ENCODE measurements at regions not wholly inside any gene's neighbourhood (a gene's known extent, or its start where the extent isn't known, plus 50 kb on each side); places are given as distances from the start of the nearest gene placed in this dataset.

GRCh38 chr5:133829786-133830185 lies 138.6 kb downstream of the C5orf15 start:
- TF ChIP-seq, protein P1, sequence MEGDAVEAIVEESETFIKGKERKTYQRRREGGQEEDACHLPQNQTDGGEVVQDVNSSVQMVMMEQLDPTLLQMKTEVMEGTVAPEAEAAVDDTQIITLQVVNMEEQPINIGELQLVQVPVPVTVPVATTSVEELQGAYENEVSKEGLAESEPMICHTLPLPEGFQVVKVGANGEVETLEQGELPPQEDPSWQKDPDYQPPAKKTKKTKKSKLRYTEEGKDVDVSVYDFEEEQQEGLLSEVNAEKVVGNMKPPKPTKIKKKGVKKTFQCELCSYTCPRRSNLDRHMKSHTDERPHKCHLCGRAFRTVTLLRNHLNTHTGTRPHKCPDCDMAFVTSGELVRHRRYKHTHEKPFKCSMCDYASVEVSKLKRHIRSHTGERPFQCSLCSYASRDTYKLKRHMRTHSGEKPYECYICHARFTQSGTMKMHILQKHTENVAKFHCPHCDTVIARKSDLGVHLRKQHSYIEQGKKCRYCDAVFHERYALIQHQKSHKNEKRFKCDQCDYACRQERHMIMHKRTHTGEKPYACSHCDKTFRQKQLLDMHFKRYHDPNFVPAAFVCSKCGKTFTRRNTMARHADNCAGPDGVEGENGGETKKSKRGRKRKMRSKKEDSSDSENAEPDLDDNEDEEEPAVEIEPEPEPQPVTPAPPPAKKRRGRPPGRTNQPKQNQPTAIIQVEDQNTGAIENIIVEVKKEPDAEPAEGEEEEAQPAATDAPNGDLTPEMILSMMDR (conservative IDR thresholded peaks at IDR 0.05 in 1 of 2, IDR thresholded peaks at IDR 0.05 in 1 of 2; ENCODE audit: low read depth in 1 of 2, low read length in 2 of 2), result no peak
- TF ChIP-seq EZH2 (IDR thresholded peaks at IDR 0.05; ENCODE audit: low read length, missing control alignments), result no peak

Data from fibroblast of lung (primary cell).